Kasumi-1 (cell line): ENCODE measurements at regions not wholly inside any gene's neighbourhood (a gene's known extent, or its start where the extent isn't known, plus 50 kb on each side); places are given as distances from the start of the nearest gene placed in this dataset.

ENCODE experiments used
- DNase-seq, 2 experiments: peaks; one replicate each; lab custom pipeline; 2025; lab: John Stamatoyannopoulos, UW

DNA sequence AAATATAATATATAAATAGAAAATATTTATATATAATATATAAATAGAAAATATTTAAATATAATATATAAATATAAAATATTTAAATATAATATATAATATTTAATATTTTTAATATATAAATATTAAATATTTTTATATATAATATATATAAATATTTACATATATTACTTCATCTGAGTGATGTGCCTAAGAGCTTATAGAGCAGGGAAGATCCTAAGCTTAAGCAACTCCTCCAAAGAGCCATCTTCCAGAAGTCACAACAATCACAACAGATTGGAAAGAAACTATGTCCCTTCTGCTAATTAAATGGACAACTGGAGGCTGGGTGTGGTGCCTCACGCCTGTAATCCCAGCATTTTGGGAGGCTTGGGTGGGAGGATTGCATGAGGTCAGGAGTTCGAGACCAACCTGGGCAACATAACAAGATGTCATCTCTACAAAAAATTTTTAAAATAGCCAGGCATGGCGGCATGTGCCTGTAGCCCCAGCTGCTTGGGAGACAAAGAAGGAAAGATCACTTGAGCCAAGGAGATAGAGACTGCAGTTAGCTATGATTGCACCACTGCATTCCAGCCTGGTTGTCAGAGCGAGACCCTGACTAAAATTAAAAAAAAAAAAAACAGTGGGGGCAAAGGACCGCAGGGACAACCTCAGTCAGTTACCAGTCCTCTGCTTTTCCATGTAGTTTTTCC, 198.7 kb downstream of the SKIDA1 start:
- DNase-seq, result peak in 1 of 2 experiments; percentile 17

- no peak for DNase-seq
Measured at GRCh38 chr10:21318540-21319167, 206.8 kb downstream of the SKIDA1 start.

- no peak for DNase-seq
Measured at GRCh38 chr10:21317902-21318301, 207.6 kb downstream of the SKIDA1 start.

GRCh38 chr10:21315645-21316220, 209.7 kb downstream of the SKIDA1 start:
- no peak for DNase-seq

DNA sequence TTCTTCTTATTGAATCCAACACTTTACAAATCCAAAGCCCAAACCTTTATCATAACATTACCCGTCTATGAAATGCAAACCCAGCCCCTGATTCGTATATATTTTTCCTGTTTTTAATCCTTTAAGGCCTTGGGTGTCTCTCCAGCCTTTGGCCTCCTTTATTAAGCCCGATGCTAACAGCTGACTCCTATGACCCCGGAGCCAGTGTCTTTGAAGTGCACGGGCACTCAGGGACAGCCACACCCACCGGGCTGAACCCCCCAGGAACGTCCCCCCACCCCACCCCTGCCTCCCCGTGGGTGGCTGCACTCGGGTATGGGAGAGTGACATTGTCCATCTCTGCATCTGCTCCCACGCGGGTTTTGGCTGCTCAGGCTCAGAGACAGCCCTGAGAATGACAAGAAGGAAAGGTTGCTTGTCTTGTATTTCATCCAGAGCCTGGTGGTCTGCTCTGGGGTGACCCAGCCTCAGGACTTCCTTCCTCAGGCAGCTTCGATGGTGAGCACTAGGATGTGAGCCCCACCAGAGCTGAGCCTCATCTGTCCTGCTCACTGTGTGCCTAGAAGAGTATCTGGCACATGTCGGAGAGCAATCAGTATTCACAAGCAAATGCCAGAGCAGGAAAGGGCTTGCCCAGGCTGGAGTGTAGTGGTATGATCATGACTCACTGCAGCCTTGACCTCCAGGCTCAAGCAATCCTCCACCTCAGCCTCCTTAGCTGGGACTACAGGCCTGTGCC, 210.4 kb downstream of the SKIDA1 start:
- DNase-seq, result no peak

- DNase-seq, result no peak
Measured at GRCh38 chr10:21314111-21314626, 211.3 kb downstream of the SKIDA1 start.

GRCh38 chr10:21313691-21314090, 211.8 kb downstream of the SKIDA1 start:
- no peak for DNase-seq

GRCh38 chr10:21311426-21311825, 214.1 kb downstream of the SKIDA1 start:
- DNase-seq, result no peak

GRCh38 chr10:21309427-21309826, 216.1 kb downstream of the SKIDA1 start:
- DNase-seq, result no peak

DNA sequence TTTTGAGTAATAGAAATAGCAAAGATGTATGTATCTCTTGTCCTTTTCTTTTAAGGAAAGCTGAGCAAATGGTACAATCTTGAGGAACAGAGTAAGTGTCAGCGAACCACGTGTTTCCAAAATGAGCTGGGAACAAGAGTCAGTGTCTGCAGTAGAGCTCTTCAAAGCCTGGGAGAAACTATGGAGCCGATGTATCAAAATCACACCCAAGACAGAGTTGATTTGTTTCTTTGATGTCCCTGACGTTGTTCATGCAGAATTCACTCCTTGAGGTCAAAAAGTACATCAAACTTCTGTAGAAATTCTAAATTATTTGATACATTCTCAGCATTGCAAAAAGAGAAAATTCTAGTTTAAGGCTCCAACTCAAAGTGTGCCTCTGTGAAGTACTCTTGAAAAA, 216.5 kb downstream of the SKIDA1 start:
- DNase-seq, result no peak

DNA sequence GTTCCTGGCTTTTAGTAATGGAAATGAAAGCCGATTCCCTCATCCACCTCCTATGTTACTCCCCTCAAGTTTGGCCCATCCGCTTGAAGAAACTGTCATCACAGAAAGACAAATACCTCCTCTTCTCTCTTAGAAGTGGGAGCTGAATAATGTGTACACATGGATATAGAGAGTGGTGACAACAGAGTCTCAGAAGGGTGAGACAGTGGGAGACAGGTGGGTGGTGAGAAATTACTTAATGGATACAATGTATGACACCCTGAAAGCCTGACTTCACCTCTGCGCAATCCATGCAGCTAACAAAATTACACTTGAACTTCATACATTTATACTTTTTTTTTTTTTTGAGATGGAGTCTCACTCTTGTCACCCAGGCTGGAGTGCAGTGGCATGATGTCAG, 217.5 kb downstream of the SKIDA1 start:
- DNase-seq, result no peak

- no peak for DNase-seq
Measured at GRCh38 chr10:21304608-21305007, 220.9 kb downstream of the SKIDA1 start.

GRCh38 chr10:21304198-21304597, 221.3 kb downstream of the SKIDA1 start:
- no peak for DNase-seq

DNA sequence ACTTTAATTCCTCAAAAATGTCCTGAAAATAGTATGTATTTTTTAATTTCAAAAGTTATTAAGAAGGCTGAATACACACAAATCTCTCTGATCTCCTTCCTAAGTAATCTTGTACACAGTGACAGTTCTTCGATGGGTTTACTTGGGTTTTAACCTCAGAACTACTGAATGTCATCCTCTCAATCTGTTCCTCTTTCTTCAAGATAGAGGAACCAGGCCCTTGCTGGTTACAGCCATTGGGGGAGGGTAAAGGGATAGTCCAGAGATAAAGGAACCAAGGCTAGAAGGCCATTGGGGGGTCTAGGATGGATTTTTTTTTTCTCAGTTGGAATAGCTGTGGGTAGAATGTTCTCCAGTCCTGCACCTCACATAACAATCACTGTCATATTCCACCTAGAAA, 224.9 kb downstream of the SKIDA1 start:
- DNase-seq, result peak; percentile 82 to 86

DNA sequence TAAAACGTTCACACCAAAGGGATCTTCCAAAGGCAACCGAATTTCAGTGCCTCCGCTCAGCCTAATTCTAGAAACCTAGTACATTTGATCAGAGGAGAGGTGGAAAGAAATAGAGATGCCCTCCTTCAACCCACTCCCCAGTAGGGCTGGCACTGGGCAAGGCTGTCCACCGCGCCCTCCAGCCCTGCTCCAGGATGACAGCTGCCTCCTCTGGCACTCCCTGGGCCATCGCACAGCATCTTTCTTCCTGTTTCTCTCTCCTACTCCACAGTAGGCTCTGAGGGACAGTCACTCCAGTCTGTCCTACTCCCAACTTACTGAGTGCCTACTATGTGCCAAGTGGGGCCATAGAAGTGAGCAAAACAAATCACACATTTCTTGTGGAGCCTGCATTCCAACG, 226.2 kb downstream of the SKIDA1 start:
- no peak for DNase-seq

DNA sequence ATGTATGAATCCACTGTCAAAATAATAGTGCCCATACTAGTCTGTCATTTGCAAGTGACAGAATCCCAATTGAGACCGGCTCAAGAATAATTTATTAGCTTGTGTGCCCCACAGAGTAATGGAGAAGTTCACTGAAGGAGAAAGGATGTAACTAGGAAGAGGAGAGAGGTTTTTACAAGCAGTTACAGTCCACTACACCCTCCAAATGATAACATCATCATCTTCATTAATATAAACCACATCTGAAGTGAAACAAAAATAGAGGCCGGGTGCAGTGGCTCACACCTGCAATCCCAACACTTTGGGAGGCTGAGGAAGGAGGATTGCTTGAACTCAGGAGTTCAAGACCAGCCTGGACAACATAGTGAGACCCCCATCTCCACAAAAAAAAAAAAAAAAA, 226.8 kb downstream of the SKIDA1 start:
- DNase-seq, result no peak

- DNase-seq, result no peak
Measured at GRCh38 chr10:21297603-21298383, 227.7 kb downstream of the SKIDA1 start.

GRCh38 chr10:21296575-21297355, 228.7 kb downstream of the SKIDA1 start:
- no peak for DNase-seq

DNA sequence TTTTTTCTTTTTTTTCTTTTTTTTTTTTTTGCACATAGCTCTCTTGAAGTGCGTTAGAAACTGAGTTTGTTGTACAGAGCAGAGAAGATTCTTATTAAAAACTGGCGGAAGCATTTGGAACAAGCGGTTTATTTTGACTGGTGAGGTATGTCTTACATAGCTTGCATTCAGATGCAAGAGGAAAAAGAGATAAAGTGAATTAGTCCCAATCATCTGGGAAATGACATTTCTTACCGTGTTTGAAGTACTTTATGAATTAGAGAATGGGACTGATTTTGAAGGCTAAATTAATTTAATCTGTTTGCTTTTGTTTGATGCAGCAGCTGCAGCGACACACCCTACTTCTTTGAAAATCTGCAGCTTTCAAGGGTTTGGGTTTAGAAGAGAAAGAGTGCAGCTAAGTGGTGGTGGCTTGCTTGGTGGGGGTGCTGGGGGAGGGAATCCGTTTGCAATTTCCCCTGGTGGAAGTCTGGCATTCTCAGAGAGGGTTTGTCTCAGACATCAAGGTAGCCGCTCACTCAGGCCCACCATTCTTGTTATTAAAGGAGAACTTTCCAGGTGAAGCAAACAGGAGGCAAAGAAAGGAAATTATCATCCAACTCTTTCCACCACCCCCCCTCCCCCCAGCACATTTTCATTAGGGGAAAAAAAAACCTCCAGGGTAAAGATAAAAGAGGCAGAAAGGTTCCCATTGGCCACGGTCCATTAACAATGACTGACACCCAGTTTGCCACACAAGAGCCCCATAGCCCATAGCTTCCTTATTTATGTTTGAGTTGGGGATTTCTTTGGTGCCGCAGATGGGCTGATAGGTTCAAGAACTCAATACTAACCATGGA, 231.7 kb downstream of the SKIDA1 start:
- no peak for DNase-seq
